A549 (cell line): ENCODE measurements at regions not wholly inside any gene's neighbourhood (a gene's known extent, or its start where the extent isn't known, plus 50 kb on each side); places are given as distances from the start of the nearest gene placed in this dataset.

Source experiments
- ATAC-seq, 2 experiments: fragments of 200-7000 bp in 1 of 2; fragments of >200 bp in 1 of 2; cut with Nextera tagmentation in 1 of 2; cut with Tn5 transposase in 1 of 2; 3 replicates each; pipeline versions ENCODE4 v1.8.0 to v1.9.1; 2018 to 2020; ENCODE audit warnings: mild to moderate bottlenecking in 1 of 2, moderate library complexity in 1 of 2
- CTCF ChIA-PET: fragments of 300-600 bp; sonication (Branson Sonifier 250); formaldehyde crosslinking; extraction: SDS; loops from one replicate; lab custom pipeline; 2021; ENCODE audit warnings: antibody characterized with exemption, inconsistent platforms; lab: Yijun Ruan, JAX
- POLR2A ChIA-PET: fragments of 350-600 bp; formaldehyde crosslinking; extraction: SDS; loops from one replicate; lab custom pipeline; 2021; ENCODE audit warnings: antibody characterized with exemption, inconsistent platforms; lab: Yijun Ruan, JAX
- DNase-seq, 2 experiments: peaks; one replicate each; pipeline versions ENCODE4 v3.0.0 to v3.0.0-alpha.2; 2011 to 2016; ENCODE audit warnings: low read depth in 1 of 2, low spot score in 1 of 2
- FAIRE-seq: peaks from 2 replicates; lab custom pipeline; 2011; peaks lifted over from hg19 to GRCh38; lab: Jason Lieb, UNC
- H3K27ac ChIP-seq, 2 experiments: fragments of >200 bp; sonication (Bioruptor Twin); formaldehyde crosslinking; 3 replicates each; pipeline ENCODE4 v1.5.1; 2016 to 2017
- H3K4me1 ChIP-seq: fragments of >200 bp; sonication (Bioruptor Twin); formaldehyde crosslinking; 3 replicates; pipeline ENCODE4 v1.6.1; 2016
- H3K4me2 ChIP-seq: fragments of >200 bp; sonication (Bioruptor Twin); formaldehyde crosslinking; 3 replicates; pipeline ENCODE4 v1.6.1; 2016
- H3K4me3 ChIP-seq: fragments of >200 bp; sonication (Bioruptor Twin); formaldehyde crosslinking; 3 replicates; pipeline ENCODE4 v1.5.1; 2016
- H3K9me3 ChIP-seq: fragments of >200 bp; sonication (Bioruptor Twin); formaldehyde crosslinking; 3 replicates; pipeline ENCODE4 v1.6.1; 2016
- CBX2 ChIP-seq: fragments of 200-600 bp; sonication (generic); IDR thresholded peaks from 2 replicates; pipeline ENCODE4 v1.6.1; 2016; ENCODE audit warnings: low read depth, mild to moderate bottlenecking, borderline replicate concordance
- CEBPB ChIP-seq, 2 experiments: fragments of >200 bp in 1 of 2; sonication (Bioruptor Twin) in 1 of 2; formaldehyde crosslinking in 1 of 2; IDR thresholded peaks; 2 replicates each; pipeline ENCODE4 v1.6.1; 2012 to 2016
- CHD4 ChIP-seq: fragments of 200-600 bp; sonication (generic); IDR thresholded peaks from 2 replicates; pipeline ENCODE4 v1.6.1; 2016; ENCODE audit warnings: antibody characterized with exemption, mild to moderate bottlenecking, borderline replicate concordance
- EHF ChIP-seq: fragments of 250-450 bp; sonication (Bioruptor Pico); IDR thresholded peaks from 2 replicates; pipeline ENCODE4 v1.5.0; 2020; ENCODE audit warnings: mild to moderate bottlenecking
- EHMT2 ChIP-seq: fragments of 200-600 bp; sonication (generic); IDR thresholded peaks from 2 replicates; pipeline ENCODE4 v1.6.1; 2016; ENCODE audit warnings: antibody characterized with exemption, low read depth, mild to moderate bottlenecking, moderate library complexity
- ESRRA ChIP-seq: fragments of 150-350 bp; IDR thresholded peaks from 2 replicates; pipeline ENCODE4 v1.6.1; 2014; ENCODE audit warnings: mild to moderate bottlenecking, low read length, borderline replicate concordance
- HES2 ChIP-seq: fragments of >200 bp; sonication (Bioruptor Twin); formaldehyde crosslinking; IDR thresholded peaks from 2 replicates; pipeline ENCODE4 v1.6.1; 2016
- JUNB ChIP-seq: fragments of >200 bp; sonication (Bioruptor Twin); formaldehyde crosslinking; IDR thresholded peaks from 2 replicates; pipeline ENCODE4 v1.6.1; 2016
- KDM5A ChIP-seq: fragments of 200-600 bp; sonication (generic); IDR thresholded peaks from 2 replicates; pipeline ENCODE4 v1.6.1; 2016; ENCODE audit warnings: antibody characterized with exemption, mild to moderate bottlenecking
- MAFK ChIP-seq: fragments of 450-650 bp; IDR thresholded peaks from 2 replicates; pipeline ENCODE4 v1.6.1; 2014; ENCODE audit not compliant: partially characterized antibody
- PHF8 ChIP-seq: fragments of 200-600 bp; sonication (generic); IDR thresholded peaks from 2 replicates; pipeline ENCODE4 v1.6.1; 2016; ENCODE audit warnings: low read depth, mild to moderate bottlenecking, antibody characterized with exemption, moderate library complexity, borderline replicate concordance
- POLR2A ChIP-seq: IDR thresholded peaks from 2 replicates; pipeline ENCODE4 v1.6.1; 2012; ENCODE audit warnings: mild to moderate bottlenecking, low read length
- POLR2AphosphoS2 ChIP-seq: conservative IDR thresholded peaks from 2 replicates; pipeline ENCODE4 v1.6.1; 2012; ENCODE audit warnings: low read length, improper control_type of control experiment, inconsistent platforms
- RNF2 ChIP-seq: fragments of 200-600 bp; sonication (generic); IDR thresholded peaks from 2 replicates; pipeline ENCODE4 v1.6.1; 2016; ENCODE audit warnings: low read depth, mild to moderate bottlenecking, antibody characterized with exemption, moderate library complexity, borderline replicate concordance
- SMC3 ChIP-seq: fragments of >200 bp; sonication (Bioruptor Twin); formaldehyde crosslinking; IDR thresholded peaks from 3 replicates; pipeline ENCODE4 v1.6.1; 2018; ENCODE audit warnings: inconsistent platforms
- TP53 ChIP-seq: fragments of 250-450 bp; sonication (Bioruptor Pico); IDR thresholded peaks from 2 replicates; pipeline ENCODE4 v1.5.0; 2021; ENCODE audit warnings: mild to moderate bottlenecking, moderate library complexity
- USF2 ChIP-seq: fragments of 450-650 bp; IDR thresholded peaks from 2 replicates; pipeline ENCODE4 v1.6.1; 2014; ENCODE audit warnings: antibody characterized with exemption
- WGBS: methylation state at CpG from one replicate; pipeline ENCODE4 v1.1.6; 2017; ENCODE audit errors: missing lambda C conversion rate; 5-methylcytosine and 5-hydroxymethylcytosine counted together
- TF ChIP-seq, protein P1 (sequence below): fragments of >200 bp; sonication (Bioruptor Twin); formaldehyde crosslinking; IDR thresholded peaks from 3 replicates; pipeline ENCODE4 v1.5.1; 2016
- TF ChIP-seq, protein P2 (sequence below): IDR thresholded peaks from 2 replicates; pipeline ENCODE4 v1.6.1; 2012; ENCODE audit warnings: low read depth, borderline replicate concordance
- TF ChIP-seq, protein P3 (sequence below): fragments of 150-350 bp; IDR thresholded peaks from 2 replicates; pipeline ENCODE4 v1.6.1; 2014; ENCODE audit warnings: low read depth, mild to moderate bottlenecking, low read length
- TF ChIP-seq, protein P4 (sequence below): fragments of 200-600 bp; sonication (generic); IDR thresholded peaks from 2 replicates; pipeline ENCODE4 v1.6.1; 2016; ENCODE audit warnings: antibody characterized with exemption, mild to moderate bottlenecking, moderate library complexity
- TF ChIP-seq, protein P5 (sequence below): IDR thresholded peaks from 2 replicates; pipeline ENCODE4 v1.6.1; 2012

- DNase-seq = no peak
- CTCF ChIA-PET = no interaction called here
- no peaks in the 10 kb centered on the region for H3K9me3 ChIP-seq
Observed at GRCh38 chr4:19492606-19493005, 759.1 kb upstream of the SLIT2 start.

DNA sequence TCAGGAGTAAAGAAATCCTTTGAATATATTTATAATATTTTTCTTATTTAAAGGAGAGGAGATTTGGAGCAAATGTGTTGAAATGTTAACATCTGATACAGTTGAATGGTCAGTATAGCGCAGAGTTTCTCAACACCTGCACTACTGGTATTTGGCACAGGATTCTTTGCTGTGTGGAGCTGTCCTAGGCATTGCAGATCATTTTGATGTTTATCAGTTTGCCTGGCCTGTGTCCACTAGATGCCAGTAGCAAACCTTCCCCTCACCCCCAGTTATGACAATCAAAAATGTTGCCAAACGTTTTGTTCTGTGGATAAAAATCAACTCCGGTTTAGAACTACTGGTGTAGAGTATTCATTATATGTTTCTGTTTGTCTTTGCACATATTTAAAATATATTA, 765.3 kb upstream of the SLIT2 start:
- CTCF ChIA-PET = no interaction called here
- POLR2A ChIA-PET = no interaction called here
- DNase-seq (no peak), ATAC-seq (no peak), FAIRE-seq (no peak)
- WGBS = 9% methylated on average over 3 of the region's 3 CpGs
- Histone ChIP-seq H3K9me3 (no peaks in the 10 kb centered on the region), H3K4me1 (no peaks in the 10 kb centered on the region), H3K27ac (no peak overlapping the region), H3K4me3 (no peak overlapping the region), H3K4me2 (no peak overlapping the region)
- TF ChIP-seq CHD4 (no peak), SMC3 (no peak), EHF (no peak), PHF8 (no peak), JUNB (no peak), KDM5A (no peak), HES2 (no peak)
- TF ChIP-seq, protein P1, sequence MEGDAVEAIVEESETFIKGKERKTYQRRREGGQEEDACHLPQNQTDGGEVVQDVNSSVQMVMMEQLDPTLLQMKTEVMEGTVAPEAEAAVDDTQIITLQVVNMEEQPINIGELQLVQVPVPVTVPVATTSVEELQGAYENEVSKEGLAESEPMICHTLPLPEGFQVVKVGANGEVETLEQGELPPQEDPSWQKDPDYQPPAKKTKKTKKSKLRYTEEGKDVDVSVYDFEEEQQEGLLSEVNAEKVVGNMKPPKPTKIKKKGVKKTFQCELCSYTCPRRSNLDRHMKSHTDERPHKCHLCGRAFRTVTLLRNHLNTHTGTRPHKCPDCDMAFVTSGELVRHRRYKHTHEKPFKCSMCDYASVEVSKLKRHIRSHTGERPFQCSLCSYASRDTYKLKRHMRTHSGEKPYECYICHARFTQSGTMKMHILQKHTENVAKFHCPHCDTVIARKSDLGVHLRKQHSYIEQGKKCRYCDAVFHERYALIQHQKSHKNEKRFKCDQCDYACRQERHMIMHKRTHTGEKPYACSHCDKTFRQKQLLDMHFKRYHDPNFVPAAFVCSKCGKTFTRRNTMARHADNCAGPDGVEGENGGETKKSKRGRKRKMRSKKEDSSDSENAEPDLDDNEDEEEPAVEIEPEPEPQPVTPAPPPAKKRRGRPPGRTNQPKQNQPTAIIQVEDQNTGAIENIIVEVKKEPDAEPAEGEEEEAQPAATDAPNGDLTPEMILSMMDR = no peak
- TF ChIP-seq, protein P2, sequence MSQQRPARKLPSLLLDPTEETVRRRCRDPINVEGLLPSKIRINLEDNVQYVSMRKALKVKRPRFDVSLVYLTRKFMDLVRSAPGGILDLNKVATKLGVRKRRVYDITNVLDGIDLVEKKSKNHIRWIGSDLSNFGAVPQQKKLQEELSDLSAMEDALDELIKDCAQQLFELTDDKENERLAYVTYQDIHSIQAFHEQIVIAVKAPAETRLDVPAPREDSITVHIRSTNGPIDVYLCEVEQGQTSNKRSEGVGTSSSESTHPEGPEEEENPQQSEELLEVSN = no peak

More at GRCh38 chr4:19492606-19493005, 759.1 kb upstream of the SLIT2 start:
- Histone ChIP-seq H3K4me3 (no peak overlapping the region), H3K4me2 (no peak overlapping the region), H3K4me1 (no peaks in the 10 kb centered on the region), H3K27ac (no peak overlapping the region)
- ATAC-seq (no peak), FAIRE-seq (no peak)
- POLR2A ChIA-PET = no interaction called here
- TF ChIP-seq HES2 (no peak), POLR2A (no peak), ESRRA (no peak), POLR2AphosphoS2 (no peak), CBX2 (no peak), KDM5A (no peak), TP53 (CRISPR knock-in tag) (no peak), CHD4 (no peak), CEBPB (IDR thresholded peaks at IDR 0.05) (no peak), JUNB (no peak), RNF2 (no peak), MAFK (no peak), USF2 (no peak), EHMT2 (no peak)
- TF ChIP-seq, protein P1 = no peak
- TF ChIP-seq, protein P3, sequence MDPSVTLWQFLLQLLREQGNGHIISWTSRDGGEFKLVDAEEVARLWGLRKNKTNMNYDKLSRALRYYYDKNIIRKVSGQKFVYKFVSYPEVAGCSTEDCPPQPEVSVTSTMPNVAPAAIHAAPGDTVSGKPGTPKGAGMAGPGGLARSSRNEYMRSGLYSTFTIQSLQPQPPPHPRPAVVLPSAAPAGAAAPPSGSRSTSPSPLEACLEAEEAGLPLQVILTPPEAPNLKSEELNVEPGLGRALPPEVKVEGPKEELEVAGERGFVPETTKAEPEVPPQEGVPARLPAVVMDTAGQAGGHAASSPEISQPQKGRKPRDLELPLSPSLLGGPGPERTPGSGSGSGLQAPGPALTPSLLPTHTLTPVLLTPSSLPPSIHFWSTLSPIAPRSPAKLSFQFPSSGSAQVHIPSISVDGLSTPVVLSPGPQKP = no peak
- TF ChIP-seq, protein P4, sequence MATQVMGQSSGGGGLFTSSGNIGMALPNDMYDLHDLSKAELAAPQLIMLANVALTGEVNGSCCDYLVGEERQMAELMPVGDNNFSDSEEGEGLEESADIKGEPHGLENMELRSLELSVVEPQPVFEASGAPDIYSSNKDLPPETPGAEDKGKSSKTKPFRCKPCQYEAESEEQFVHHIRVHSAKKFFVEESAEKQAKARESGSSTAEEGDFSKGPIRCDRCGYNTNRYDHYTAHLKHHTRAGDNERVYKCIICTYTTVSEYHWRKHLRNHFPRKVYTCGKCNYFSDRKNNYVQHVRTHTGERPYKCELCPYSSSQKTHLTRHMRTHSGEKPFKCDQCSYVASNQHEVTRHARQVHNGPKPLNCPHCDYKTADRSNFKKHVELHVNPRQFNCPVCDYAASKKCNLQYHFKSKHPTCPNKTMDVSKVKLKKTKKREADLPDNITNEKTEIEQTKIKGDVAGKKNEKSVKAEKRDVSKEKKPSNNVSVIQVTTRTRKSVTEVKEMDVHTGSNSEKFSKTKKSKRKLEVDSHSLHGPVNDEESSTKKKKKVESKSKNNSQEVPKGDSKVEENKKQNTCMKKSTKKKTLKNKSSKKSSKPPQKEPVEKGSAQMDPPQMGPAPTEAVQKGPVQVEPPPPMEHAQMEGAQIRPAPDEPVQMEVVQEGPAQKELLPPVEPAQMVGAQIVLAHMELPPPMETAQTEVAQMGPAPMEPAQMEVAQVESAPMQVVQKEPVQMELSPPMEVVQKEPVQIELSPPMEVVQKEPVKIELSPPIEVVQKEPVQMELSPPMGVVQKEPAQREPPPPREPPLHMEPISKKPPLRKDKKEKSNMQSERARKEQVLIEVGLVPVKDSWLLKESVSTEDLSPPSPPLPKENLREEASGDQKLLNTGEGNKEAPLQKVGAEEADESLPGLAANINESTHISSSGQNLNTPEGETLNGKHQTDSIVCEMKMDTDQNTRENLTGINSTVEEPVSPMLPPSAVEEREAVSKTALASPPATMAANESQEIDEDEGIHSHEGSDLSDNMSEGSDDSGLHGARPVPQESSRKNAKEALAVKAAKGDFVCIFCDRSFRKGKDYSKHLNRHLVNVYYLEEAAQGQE = no peak
- TF ChIP-seq, protein P5, sequence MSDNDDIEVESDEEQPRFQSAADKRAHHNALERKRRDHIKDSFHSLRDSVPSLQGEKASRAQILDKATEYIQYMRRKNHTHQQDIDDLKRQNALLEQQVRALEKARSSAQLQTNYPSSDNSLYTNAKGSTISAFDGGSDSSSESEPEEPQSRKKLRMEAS = no peak
- 7% methylated on average over 2 of the region's 2 CpGs for WGBS
